ENCODE measurements at regions not wholly inside any gene's neighbourhood (a gene's known extent, or its start where the extent isn't known, plus 50 kb on each side); places are given as distances from the start of the nearest gene placed in this dataset.

DNA sequence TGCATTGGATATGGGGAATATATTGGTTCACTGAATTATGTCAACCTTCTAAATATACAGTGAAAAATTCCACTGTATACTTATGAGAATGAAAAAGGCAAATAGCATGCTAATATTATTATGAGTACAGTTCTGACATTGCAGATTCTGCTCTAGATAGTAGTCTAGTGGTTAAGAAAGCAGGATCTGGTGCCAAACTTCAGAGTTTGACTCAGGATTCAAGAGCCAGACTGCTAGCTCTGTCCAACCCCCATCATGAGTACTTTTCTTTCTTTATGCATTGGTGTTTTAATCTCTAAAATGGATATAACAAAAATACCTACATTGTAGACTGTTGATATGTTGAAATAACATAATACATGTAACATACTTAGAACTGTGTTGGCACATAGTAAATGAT lies 57.3 kb upstream of the PLSCR4 start:
- TF ChIP-seq EZH2phosphoT487 (IDR thresholded peaks at IDR 0.05; ENCODE audit: borderline replicate concordance, low read depth, low read length) = no peak
- TF ChIP-seq, protein P1, sequence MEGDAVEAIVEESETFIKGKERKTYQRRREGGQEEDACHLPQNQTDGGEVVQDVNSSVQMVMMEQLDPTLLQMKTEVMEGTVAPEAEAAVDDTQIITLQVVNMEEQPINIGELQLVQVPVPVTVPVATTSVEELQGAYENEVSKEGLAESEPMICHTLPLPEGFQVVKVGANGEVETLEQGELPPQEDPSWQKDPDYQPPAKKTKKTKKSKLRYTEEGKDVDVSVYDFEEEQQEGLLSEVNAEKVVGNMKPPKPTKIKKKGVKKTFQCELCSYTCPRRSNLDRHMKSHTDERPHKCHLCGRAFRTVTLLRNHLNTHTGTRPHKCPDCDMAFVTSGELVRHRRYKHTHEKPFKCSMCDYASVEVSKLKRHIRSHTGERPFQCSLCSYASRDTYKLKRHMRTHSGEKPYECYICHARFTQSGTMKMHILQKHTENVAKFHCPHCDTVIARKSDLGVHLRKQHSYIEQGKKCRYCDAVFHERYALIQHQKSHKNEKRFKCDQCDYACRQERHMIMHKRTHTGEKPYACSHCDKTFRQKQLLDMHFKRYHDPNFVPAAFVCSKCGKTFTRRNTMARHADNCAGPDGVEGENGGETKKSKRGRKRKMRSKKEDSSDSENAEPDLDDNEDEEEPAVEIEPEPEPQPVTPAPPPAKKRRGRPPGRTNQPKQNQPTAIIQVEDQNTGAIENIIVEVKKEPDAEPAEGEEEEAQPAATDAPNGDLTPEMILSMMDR (conservative IDR thresholded peaks at IDR 0.05; ENCODE audit: low read length) = no peak
